ENCODE measurements at regions not wholly inside any gene's neighbourhood (a gene's known extent, or its start where the extent isn't known, plus 50 kb on each side); places are given as distances from the start of the nearest gene placed in this dataset.

GRCh38 chr7:25388681-25389080 is 160.4 kb upstream of the NPVF start:
- FAIRE-seq: no peak

More at GRCh38 chr7:25388681-25389080, 160.4 kb upstream of the NPVF start:
- POLR2A ChIA-PET: no interaction called here
- H3K4me1 ChIP-seq (ENCODE audit: control insufficient read depth, extremely low read depth, insufficient read depth, low read length): no peaks in the 10 kb centered on the region
- H3K79me2 ChIP-seq (ENCODE audit: control insufficient read depth, insufficient read depth, low read length): no peaks in the 10 kb centered on the region
- no peaks in the 10 kb centered on the region for H3K36me3 ChIP-seq (ENCODE audit: control insufficient read depth in 2 of 2, extremely low read depth in 1 of 2, insufficient read depth in 2 of 2, low read length in 2 of 2)
- TF ChIP-seq EZH2 (IDR thresholded peaks at IDR 0.05; ENCODE audit: borderline replicate concordance, low read depth, low read length, severe bottlenecking) (no peak), MYC (IDR thresholded peaks at IDR 0.05; ENCODE audit: low read depth, low read length) (no peak), FOS (IDR thresholded peaks at IDR 0.05; ENCODE audit: borderline replicate concordance, insufficient read depth, low read length) (no peak), POLR2A (IDR thresholded peaks at IDR 0.05; ENCODE audit: low read depth, low read length) (no peak), CTCF (IDR thresholded peaks at IDR 0.05; ENCODE audit: extremely low read depth in 1 of 2, insufficient read depth in 1 of 2, low read depth in 1 of 2, low read length in 2 of 2) (no peak), GATA2 (IDR thresholded peaks at IDR 0.05; ENCODE audit: insufficient read depth, insufficient read length, low read depth, low read length) (no peak), JUN (IDR thresholded peaks at IDR 0.05; ENCODE audit: borderline replicate concordance, insufficient read depth, insufficient read length, low read depth) (no peak), POLR2AphosphoS5 (IDR thresholded peaks at IDR 0.05; ENCODE audit: insufficient read depth, low read depth, low read length) (no peak)
- TF ChIP-seq, protein P1, sequence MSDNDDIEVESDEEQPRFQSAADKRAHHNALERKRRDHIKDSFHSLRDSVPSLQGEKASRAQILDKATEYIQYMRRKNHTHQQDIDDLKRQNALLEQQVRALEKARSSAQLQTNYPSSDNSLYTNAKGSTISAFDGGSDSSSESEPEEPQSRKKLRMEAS (IDR thresholded peaks at IDR 0.05; ENCODE audit: insufficient read depth, insufficient read length): no peak
- no peaks in the 10 kb centered on the region for H3K9me3 ChIP-seq (replicated peaks; ENCODE audit: control insufficient read depth, insufficient read depth, low read length)
- peaks cover 2 to 3% of the 10 kb centered on the region in 2 experiments for H3K27me3 ChIP-seq (ENCODE audit: control insufficient read depth in 2 of 2, insufficient read depth in 2 of 2, low read length in 2 of 2)
- CTCF ChIA-PET: interaction anchor here (1.5 to 7.3 kb wide), 3 partner anchors 129 to 977 kb away, joined by 4 to 119 read pairs (median 5); no protein-coding TSS in a partner anchor
- BruUV-seq (replicated peaks): no TSS peak
- no peak overlapping the region for H3K4me2 ChIP-seq (ENCODE audit: insufficient read depth, low read length)
- intact Hi-C loops (cut with micrococcal nuclease): loop anchor here (1.0 kb wide), 1 partner anchor 129 kb away; no protein-coding TSS in a partner anchor
- DNase-seq (ENCODE audit: low read depth, low spot score): no peak
- H2AFZ ChIP-seq (ENCODE audit: low read depth, low read length): no peak overlapping the region
- H3K9ac ChIP-seq (replicated peaks; ENCODE audit: extremely low read depth, insufficient read depth, low read length): no peak overlapping the region
- dilution Hi-C loops (cut with MboI; ENCODE audit: extremely low pct_ligation_motif_present, low sequenced_read_pairs): no loop called here
- H3K27ac ChIP-seq (ENCODE audit: insufficient read depth, low read depth, low read length): no peak overlapping the region
- H4K20me1 ChIP-seq (replicated peaks; ENCODE audit: control insufficient read depth, extremely low read depth, insufficient read depth, low read length): no peaks in the 10 kb centered on the region
- no peaks in the 10 kb centered on the region for H3K9me1 ChIP-seq (replicated peaks; ENCODE audit: control insufficient read depth, extremely low read depth, insufficient read depth, low read length)
- H3K4me3 ChIP-seq (replicated peaks in 1 of 3; ENCODE audit: insufficient read depth in 1 of 3, low read depth in 1 of 3, low read length in 3 of 3): no peak overlapping the region
